ENCODE measurements at regions not wholly inside any gene's neighbourhood (a gene's known extent, or its start where the extent isn't known, plus 50 kb on each side); places are given as distances from the start of the nearest gene placed in this dataset.

GRCh38 chr3:89859757-89860156, 752.3 kb downstream of the EPHA3 start (continued):
- TF ChIP-seq ATF2 (IDR thresholded peaks at IDR 0.05; ENCODE audit: low read length), result no peak

Data from H1 (cell line).